ENCODE measurements at regions not wholly inside any gene's neighbourhood (a gene's known extent, or its start where the extent isn't known, plus 50 kb on each side); places are given as distances from the start of the nearest gene placed in this dataset.

DNA sequence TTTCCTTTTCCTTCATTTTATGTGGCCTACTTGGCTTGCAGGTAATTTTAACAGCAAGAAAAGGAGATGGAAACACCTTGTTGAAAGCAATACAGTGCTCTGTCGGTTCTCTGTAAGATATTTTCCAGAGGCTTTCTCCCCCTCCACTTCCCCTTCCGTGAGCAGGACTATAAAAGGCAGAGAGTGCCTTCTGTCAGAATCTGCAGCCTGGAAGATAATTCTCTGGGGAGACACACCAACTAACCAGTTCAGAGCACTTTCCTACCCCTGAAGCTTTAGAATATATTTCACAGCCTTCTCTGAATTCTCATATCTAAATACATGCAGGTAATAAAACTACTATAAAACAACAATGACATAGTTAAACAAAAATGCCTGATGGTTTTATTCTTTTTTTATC is 141.1 kb downstream of the IDS start:
- no peak for ATAC-seq
- TF ChIP-seq ISL1 (CRISPR knock-in tag; IDR thresholded peaks at IDR 0.05) = no peak
- TF ChIP-seq PPARA (CRISPR knock-in tag; IDR thresholded peaks at IDR 0.05; ENCODE audit: borderline replicate concordance) = no peak
- no peak for TF ChIP-seq ZFP30 (CRISPR knock-in tag; IDR thresholded peaks at IDR 0.05)
- TF ChIP-seq POU6F1 (CRISPR knock-in tag; IDR thresholded peaks at IDR 0.05; ENCODE audit: borderline replicate concordance, low read depth) = no peak
- TF ChIP-seq TOX (CRISPR knock-in tag; IDR thresholded peaks at IDR 0.05; ENCODE audit: borderline replicate concordance) = no peak
- TF ChIP-seq ZNF70 (CRISPR knock-in tag; IDR thresholded peaks at IDR 0.05) = no peak
- TF ChIP-seq RARB (CRISPR knock-in tag; IDR thresholded peaks at IDR 0.05) = no peak
- TF ChIP-seq TCF4 (CRISPR knock-in tag; IDR thresholded peaks at IDR 0.05; ENCODE audit: borderline replicate concordance) = no peak
- TF ChIP-seq CSDC2 (CRISPR knock-in tag; IDR thresholded peaks at IDR 0.05) = no peak
- no peak for TF ChIP-seq BACH2 (CRISPR knock-in tag; IDR thresholded peaks at IDR 0.05; ENCODE audit: borderline replicate concordance)

- no peak for ATAC-seq
- TF ChIP-seq BACH2 (CRISPR knock-in tag; IDR thresholded peaks at IDR 0.05; ENCODE audit: borderline replicate concordance) (no peak), ZC3H10 (CRISPR knock-in tag; IDR thresholded peaks at IDR 0.05) (no peak), ZNF565 (CRISPR knock-in tag; conservative IDR thresholded peaks at IDR 0.05; ENCODE audit: low read depth) (no peak), ISL1 (CRISPR knock-in tag; IDR thresholded peaks at IDR 0.05) (no peak), CSRNP3 (CRISPR knock-in tag; IDR thresholded peaks at IDR 0.05) (no peak), ZNF8 (CRISPR knock-in tag; IDR thresholded peaks at IDR 0.05) (no peak), CSDC2 (CRISPR knock-in tag; IDR thresholded peaks at IDR 0.05) (no peak), ARNTL (CRISPR knock-in tag; IDR thresholded peaks at IDR 0.05; ENCODE audit: borderline replicate concordance, low read depth) (no peak), PPARA (CRISPR knock-in tag; IDR thresholded peaks at IDR 0.05; ENCODE audit: borderline replicate concordance) (no peak), SNAI2 (CRISPR knock-in tag; IDR thresholded peaks at IDR 0.05) (no peak), ESRRG (CRISPR knock-in tag; IDR thresholded peaks at IDR 0.05) (no peak), RARB (CRISPR knock-in tag; IDR thresholded peaks at IDR 0.05) (no peak)
- TF ChIP-seq, protein P1, sequence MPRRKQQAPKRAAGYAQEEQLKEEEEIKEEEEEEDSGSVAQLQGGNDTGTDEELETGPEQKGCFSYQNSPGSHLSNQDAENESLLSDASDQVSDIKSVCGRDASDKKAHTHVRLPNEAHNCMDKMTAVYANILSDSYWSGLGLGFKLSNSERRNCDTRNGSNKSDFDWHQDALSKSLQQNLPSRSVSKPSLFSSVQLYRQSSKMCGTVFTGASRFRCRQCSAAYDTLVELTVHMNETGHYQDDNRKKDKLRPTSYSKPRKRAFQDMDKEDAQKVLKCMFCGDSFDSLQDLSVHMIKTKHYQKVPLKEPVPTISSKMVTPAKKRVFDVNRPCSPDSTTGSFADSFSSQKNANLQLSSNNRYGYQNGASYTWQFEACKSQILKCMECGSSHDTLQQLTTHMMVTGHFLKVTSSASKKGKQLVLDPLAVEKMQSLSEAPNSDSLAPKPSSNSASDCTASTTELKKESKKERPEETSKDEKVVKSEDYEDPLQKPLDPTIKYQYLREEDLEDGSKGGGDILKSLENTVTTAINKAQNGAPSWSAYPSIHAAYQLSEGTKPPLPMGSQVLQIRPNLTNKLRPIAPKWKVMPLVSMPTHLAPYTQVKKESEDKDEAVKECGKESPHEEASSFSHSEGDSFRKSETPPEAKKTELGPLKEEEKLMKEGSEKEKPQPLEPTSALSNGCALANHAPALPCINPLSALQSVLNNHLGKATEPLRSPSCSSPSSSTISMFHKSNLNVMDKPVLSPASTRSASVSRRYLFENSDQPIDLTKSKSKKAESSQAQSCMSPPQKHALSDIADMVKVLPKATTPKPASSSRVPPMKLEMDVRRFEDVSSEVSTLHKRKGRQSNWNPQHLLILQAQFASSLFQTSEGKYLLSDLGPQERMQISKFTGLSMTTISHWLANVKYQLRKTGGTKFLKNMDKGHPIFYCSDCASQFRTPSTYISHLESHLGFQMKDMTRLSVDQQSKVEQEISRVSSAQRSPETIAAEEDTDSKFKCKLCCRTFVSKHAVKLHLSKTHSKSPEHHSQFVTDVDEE (CRISPR knock-in tag; IDR thresholded peaks at IDR 0.05) = no peak
Measured at GRCh38 chrX:149346306-149346705, 158.8 kb downstream of the IDS start.

GRCh38 chrX:149322316-149322715 is 182.8 kb downstream of the IDS start:
- TF ChIP-seq SNAI2 (CRISPR knock-in tag; IDR thresholded peaks at IDR 0.05) (no peak), ISL1 (CRISPR knock-in tag; IDR thresholded peaks at IDR 0.05) (no peak), GLIS3 (CRISPR knock-in tag; IDR thresholded peaks at IDR 0.05) (no peak), ZNF565 (CRISPR knock-in tag; conservative IDR thresholded peaks at IDR 0.05; ENCODE audit: low read depth) (no peak), ZFP30 (CRISPR knock-in tag; IDR thresholded peaks at IDR 0.05) (no peak), POU6F1 (CRISPR knock-in tag; IDR thresholded peaks at IDR 0.05; ENCODE audit: borderline replicate concordance, low read depth) (no peak), ARNTL (CRISPR knock-in tag; IDR thresholded peaks at IDR 0.05; ENCODE audit: borderline replicate concordance, low read depth) (no peak), ZC3H10 (CRISPR knock-in tag; IDR thresholded peaks at IDR 0.05) (no peak), ZNF8 (CRISPR knock-in tag; IDR thresholded peaks at IDR 0.05) (no peak), PPARA (CRISPR knock-in tag; IDR thresholded peaks at IDR 0.05; ENCODE audit: borderline replicate concordance) (no peak), CSDC2 (CRISPR knock-in tag; IDR thresholded peaks at IDR 0.05) (no peak), CSRNP3 (CRISPR knock-in tag; IDR thresholded peaks at IDR 0.05) (no peak), ZNF70 (CRISPR knock-in tag; IDR thresholded peaks at IDR 0.05) (no peak), PATZ1 (CRISPR knock-in tag; IDR thresholded peaks at IDR 0.05; ENCODE audit: borderline replicate concordance) (no peak), ESRRG (CRISPR knock-in tag; IDR thresholded peaks at IDR 0.05) (no peak), OSR1 (CRISPR knock-in tag; IDR thresholded peaks at IDR 0.05) (no peak)
- TF ChIP-seq, protein P1 (CRISPR knock-in tag; IDR thresholded peaks at IDR 0.05) = no peak
- ATAC-seq = no peak

Data from SK-N-SH treated with all-trans-retinoic acid at 6 μM for 48 hours (cell line).